Left ventricle myocardium inferior (tissue), 1 donor: ENCODE measurements at regions not wholly inside any gene's neighbourhood (a gene's known extent, or its start where the extent isn't known, plus 50 kb on each side); places are given as distances from the start of the nearest gene placed in this dataset.
"Not testable (repeated sequence)": the region's sequence is repeated elsewhere in the genome, so short reads cannot be mapped to it uniquely, and the experiment has no call there.

ENCODE experiments used
- DNase-seq: peaks from one replicate; pipeline ENCODE4 v3.0.0-alpha.2; 2020
- H3K27ac ChIP-seq: fragments of 200-600 bp; replicated peaks from 2 replicates; pipeline ENCODE4 v1.8.0; 2021
- H3K27me3 ChIP-seq: fragments of 200-600 bp; 2 replicates; pipeline ENCODE4 v1.8.0; 2021; ENCODE audit warnings: low read depth
- H3K36me3 ChIP-seq: fragments of 200-600 bp; 2 replicates; pipeline ENCODE4 v1.8.0; 2021
- H3K4me1 ChIP-seq: fragments of 200-600 bp; 2 replicates; pipeline ENCODE4 v1.8.0; 2021
- H3K4me3 ChIP-seq: fragments of 200-600 bp; 2 replicates; pipeline ENCODE4 v1.8.0; 2021; ENCODE audit warnings: mild to moderate bottlenecking, moderate library complexity
- H3K9me3 ChIP-seq: fragments of 200-600 bp; replicated peaks from 2 replicates; pipeline ENCODE4 v1.8.0; 2021
- intact Hi-C: fragments of 100-400 bp; cut with micrococcal nuclease; formaldehyde crosslinking; loops from one replicate; pipeline ENCODE4 v1.11.0; 2022
- TF ChIP-seq, protein P1 (sequence below): fragments of 200-600 bp; IDR thresholded peaks from 2 replicates; pipeline ENCODE4 v1.8.0; 2021; ENCODE audit warnings: antibody characterized with exemption, mild to moderate bottlenecking, borderline replicate concordance
- donor health status: DM: no; HTN: yes; CAD: no; lungs with severe emphysema.

DNA sequence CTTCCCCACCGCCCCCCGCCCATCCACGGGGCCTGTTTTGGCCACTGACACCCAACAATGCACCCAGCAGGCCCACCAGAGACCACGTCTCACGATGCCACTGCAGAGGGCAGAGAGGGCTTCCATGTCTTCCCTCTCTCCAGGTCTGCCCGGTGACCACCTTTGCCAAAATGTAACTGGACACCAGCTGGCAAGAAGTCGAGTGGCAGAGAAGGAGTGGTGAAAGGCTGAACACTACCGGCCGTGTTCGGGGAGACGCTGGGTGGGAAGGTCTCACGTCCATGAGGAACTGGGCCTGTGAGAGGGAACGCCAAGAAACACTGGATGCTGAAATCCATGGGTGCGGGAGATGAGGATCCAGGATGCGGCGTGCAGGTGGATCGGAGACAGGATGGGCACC is 308.2 kb downstream of the ADGRD1 start:
- Histone ChIP-seq H3K36me3 (no peaks in the 10 kb centered on the region), H3K4me3 (no peak overlapping the region), H3K9me3 (no peaks in the 10 kb centered on the region), H3K27me3 (peaks cover 14% of the 10 kb centered on the region), H3K4me1 (no peaks in the 10 kb centered on the region), H3K27ac (no peak overlapping the region)
- intact Hi-C loops, result no loop called here
- TF ChIP-seq, protein P1, sequence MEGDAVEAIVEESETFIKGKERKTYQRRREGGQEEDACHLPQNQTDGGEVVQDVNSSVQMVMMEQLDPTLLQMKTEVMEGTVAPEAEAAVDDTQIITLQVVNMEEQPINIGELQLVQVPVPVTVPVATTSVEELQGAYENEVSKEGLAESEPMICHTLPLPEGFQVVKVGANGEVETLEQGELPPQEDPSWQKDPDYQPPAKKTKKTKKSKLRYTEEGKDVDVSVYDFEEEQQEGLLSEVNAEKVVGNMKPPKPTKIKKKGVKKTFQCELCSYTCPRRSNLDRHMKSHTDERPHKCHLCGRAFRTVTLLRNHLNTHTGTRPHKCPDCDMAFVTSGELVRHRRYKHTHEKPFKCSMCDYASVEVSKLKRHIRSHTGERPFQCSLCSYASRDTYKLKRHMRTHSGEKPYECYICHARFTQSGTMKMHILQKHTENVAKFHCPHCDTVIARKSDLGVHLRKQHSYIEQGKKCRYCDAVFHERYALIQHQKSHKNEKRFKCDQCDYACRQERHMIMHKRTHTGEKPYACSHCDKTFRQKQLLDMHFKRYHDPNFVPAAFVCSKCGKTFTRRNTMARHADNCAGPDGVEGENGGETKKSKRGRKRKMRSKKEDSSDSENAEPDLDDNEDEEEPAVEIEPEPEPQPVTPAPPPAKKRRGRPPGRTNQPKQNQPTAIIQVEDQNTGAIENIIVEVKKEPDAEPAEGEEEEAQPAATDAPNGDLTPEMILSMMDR, result no peak
- no peak for DNase-seq

DNA sequence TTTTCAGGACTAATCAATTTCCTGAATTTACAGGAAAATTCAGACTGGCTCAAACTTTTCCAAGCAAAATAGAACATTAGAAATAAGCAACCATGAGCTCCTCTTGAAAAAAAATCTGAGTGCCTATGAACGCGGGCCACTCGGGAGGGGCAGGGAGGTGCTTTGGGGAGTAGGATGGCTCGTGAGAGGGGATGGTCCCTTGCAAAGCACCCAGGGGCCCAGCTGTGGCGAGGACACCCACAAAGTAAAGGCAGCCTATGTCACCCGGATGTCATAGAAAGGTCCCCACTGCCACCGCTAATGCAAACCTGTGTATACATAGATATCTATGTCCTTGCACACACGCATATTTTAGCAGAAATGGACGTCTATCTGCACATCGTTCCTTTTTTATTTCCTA is 309.9 kb downstream of the ADGRD1 start:
- no peak for DNase-seq
- TF ChIP-seq, protein P1, result no peak
- H3K4me3 ChIP-seq, result no peak overlapping the region
- no peaks in the 10 kb centered on the region for H3K9me3 ChIP-seq
- H3K27me3 ChIP-seq, result peaks cover 3% of the 10 kb centered on the region
- intact Hi-C loops, result no loop called here
- peaks cover 5% of the 10 kb centered on the region for H3K4me1 ChIP-seq
- no peaks in the 10 kb centered on the region for H3K36me3 ChIP-seq
- no peak overlapping the region for H3K27ac ChIP-seq

DNA sequence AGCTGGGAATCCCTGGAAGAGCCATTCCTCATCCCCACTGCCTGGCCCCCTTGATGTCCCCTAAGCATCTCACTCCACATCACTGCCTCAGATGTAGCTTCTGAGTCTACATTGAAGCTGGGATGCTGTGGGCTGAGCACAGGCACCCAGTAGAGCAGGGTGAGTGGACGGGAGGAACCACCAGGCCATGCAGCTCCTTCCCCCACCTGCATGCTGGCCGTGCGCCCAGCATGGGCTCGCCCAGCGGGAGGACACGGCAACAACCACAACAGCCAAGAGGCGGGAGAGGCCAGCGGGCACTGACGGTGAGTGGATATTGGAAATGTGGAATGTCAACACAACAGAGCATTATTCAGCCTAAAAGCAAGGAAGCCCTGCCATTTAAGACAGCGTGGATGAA is 310.9 kb downstream of the ADGRD1 start:
- TF ChIP-seq, protein P1, result no peak
- peaks cover 3% of the 10 kb centered on the region for H3K27me3 ChIP-seq
- H3K27ac ChIP-seq, result no peak overlapping the region
- peaks cover 5% of the 10 kb centered on the region for H3K4me1 ChIP-seq
- intact Hi-C loops, result no loop called here
- DNase-seq, result no peak
- no peaks in the 10 kb centered on the region for H3K9me3 ChIP-seq
- no peak overlapping the region for H3K4me3 ChIP-seq
- H3K36me3 ChIP-seq, result no peaks in the 10 kb centered on the region

DNA sequence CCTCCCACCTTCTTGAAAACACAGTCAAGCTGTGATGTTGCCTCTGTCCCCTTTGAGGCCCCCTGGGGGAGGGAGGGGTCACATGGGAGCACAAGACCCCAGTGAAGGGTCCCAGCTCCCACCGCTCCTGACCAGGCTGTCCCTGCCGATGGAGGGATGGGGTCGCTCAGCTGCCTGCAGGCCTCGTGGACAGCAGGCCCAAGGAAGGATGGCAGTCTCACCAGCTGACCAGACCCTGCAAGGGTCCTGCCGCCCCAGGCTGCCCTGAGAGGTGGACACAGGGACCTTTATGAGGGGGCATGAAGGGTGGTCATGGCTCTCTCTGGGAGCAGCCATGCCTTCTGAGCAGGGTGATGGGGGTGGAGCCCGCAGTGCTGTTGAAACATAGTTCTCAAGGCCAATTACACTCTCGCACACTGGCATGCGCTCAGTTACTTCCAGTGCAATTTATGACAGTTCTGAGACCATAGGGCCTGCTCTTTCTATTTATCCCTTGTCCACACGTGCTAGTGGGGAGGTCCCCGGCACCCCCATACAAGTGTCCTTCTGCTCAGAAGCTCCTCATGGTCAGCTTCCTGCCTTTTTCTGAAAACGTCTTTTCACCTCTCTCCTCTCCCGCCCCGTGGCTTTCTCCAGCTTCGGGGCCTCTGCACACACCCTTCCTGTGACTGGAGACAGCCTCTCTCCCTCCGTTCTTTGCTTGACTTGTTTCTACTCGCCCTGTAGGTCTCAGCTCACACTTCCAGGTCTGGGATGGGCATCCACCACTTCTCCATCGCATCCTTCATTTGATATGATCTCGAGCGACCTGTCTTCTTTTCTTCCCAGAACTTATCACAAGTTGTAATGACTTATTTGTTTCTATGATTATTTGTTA is 313.1 kb downstream of the ADGRD1 start:
- intact Hi-C loops, result no loop called here
- H3K27ac ChIP-seq, result no peak overlapping the region
- no peaks in the 10 kb centered on the region for H3K9me3 ChIP-seq
- peaks cover 5% of the 10 kb centered on the region for H3K4me1 ChIP-seq
- TF ChIP-seq, protein P1, result no peak
- no peak for DNase-seq
- no peaks in the 10 kb centered on the region for H3K36me3 ChIP-seq
- peaks cover 3% of the 10 kb centered on the region for H3K27me3 ChIP-seq
- H3K4me3 ChIP-seq, result no peak overlapping the region

DNA sequence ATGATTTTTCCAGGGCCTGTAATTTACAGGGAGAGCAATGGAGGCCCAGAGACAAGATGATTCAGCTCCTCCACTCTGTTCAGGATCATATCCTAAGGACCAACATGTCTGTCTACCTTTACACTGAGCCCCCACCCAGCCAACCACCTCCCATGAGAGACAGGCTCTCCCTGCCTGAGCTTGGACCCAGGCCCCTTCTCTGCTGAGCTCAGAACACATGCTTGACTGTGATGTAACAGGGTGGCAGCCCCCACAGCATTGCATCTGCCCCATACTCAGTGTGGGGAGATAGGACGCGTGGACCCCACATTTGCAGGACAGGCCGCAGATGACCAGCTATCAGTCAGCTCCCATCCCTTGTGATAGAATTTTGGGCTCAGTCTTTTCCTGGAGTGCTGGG is 313.9 kb downstream of the ADGRD1 start:
- H3K9me3 ChIP-seq, result no peaks in the 10 kb centered on the region

DNA sequence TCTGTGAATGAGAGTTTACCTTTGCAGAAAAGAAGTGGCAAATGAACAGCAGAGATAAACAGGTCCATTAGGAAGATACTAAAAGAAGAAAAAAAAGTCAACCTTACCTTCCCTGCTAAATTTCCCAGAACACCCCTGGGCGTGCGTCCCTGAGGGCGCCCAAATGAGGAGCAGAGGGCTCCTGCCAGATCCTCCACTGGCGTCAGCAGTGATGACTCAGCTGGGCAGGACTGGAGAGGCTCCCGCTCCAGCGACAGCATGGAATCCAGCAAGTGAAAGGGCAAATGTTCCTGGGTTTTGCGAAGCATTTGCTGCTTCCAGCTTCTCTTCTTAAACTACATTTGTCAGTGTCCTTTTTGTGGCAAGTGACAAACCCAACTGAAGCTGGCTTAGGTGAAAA is 314.4 kb downstream of the ADGRD1 start:
- H3K4me3 ChIP-seq, H3K4me1 ChIP-seq, H3K36me3 ChIP-seq, H3K27me3 ChIP-seq, H3K9me3 ChIP-seq, intact Hi-C loops: not testable (repeated sequence)
- DNase-seq, result peak; percentile 56
- H3K27ac ChIP-seq, result peak overlapping the region; percentile 30

More for the DNA sequence above, 313.9 kb downstream of the ADGRD1 start:
- H3K4me3 ChIP-seq, result no peak overlapping the region
- intact Hi-C loops, result no loop called here
- peak overlapping the region; percentile 30 for H3K27ac ChIP-seq
- no peaks in the 10 kb centered on the region for H3K36me3 ChIP-seq
- H3K27me3 ChIP-seq, result peaks cover under 1% of the 10 kb centered on the region
- H3K4me1 ChIP-seq, result peaks cover 5% of the 10 kb centered on the region
- DNase-seq, result no peak
- TF ChIP-seq, protein P1, result no peak

DNA sequence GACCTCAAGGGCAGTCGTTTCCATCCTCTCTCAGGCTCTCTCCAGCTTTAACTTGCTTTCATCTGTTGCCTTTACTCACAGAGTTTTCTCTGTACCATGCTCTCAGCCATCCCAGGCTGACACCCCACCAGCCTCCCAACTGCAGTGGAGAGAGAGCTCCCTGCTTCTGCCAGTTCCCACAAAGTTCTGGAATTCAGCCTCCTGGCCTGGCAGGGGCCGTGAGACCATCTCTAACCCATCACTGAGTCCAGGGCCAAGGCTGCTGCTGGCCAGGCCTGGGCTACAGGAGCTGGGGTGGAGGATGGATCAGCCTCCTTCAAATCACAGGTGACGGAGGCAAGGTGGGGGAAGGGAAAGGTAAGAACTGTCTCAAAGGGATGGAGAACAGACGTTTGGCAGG is 314.9 kb downstream of the ADGRD1 start:
- H3K27ac ChIP-seq, DNase-seq, H3K27me3 ChIP-seq, intact Hi-C loops, H3K4me3 ChIP-seq, H3K36me3 ChIP-seq, H3K9me3 ChIP-seq, H3K4me1 ChIP-seq: not testable (repeated sequence)
